ENCODE measurements at regions not wholly inside any gene's neighbourhood (a gene's known extent, or its start where the extent isn't known, plus 50 kb on each side); places are given as distances from the start of the nearest gene placed in this dataset.

GRCh38 chr2:219699440-219699821 lies 72.0 kb downstream of the SLC4A3 start:
- Histone ChIP-seq H4K5ac (ENCODE audit: insufficient read length, low read depth, low read length) (no peak overlapping the region), H2AK5ac (ENCODE audit: insufficient read length, low read length) (no peak overlapping the region), H3K14ac (ENCODE audit: insufficient read depth, low read length) (no peak overlapping the region), H3K27ac (ENCODE audit: insufficient read length, low read depth, low read length) (no peak overlapping the region), H2BK15ac (ENCODE audit: low read depth, low read length) (no peak overlapping the region), H2AFZ (ENCODE audit: low read length) (no peak overlapping the region), H2BK12ac (ENCODE audit: insufficient read length, low read depth, low read length) (no peak overlapping the region), H3K4me2 (ENCODE audit: insufficient read depth, insufficient read length, low read length) (no peak overlapping the region), H3K79me2 (ENCODE audit: insufficient read depth, low read length) (0 out of 2 replicates have a peak, but pooled peaks cover 2% of the 10 kb centered on the region), H2BK20ac (ENCODE audit: low read depth, low read length, poor library complexity, severe bottlenecking) (no peak overlapping the region), H3K27me3 (ENCODE audit: insufficient read depth, low read length) (no peaks in the 10 kb centered on the region), H2BK5ac (ENCODE audit: insufficient read length, low read length) (no peak overlapping the region), H4K20me1 (ENCODE audit: control insufficient read depth, insufficient read depth, insufficient read length) (no peaks in the 10 kb centered on the region), H3K18ac (ENCODE audit: insufficient read length, low read depth, low read length) (no peak overlapping the region), H3K56ac (ENCODE audit: insufficient read length, low read depth, low read length) (no peak overlapping the region), H3K9ac (ENCODE audit: extremely low read depth, insufficient read length, low read length) (no peak overlapping the region), H3T11ph (ENCODE audit: low read length) (no peak overlapping the region), H3K9me3 (ENCODE audit: control insufficient read depth, low read depth, low read length) (no peaks in the 10 kb centered on the region), H2BK120ac (ENCODE audit: low read depth, low read length, poor library complexity, severe bottlenecking) (no peak overlapping the region), H3K23me2 (ENCODE audit: insufficient read length, low read depth, low read length, poor library complexity, severe bottlenecking) (no peaks in the 10 kb centered on the region), H3K4ac (ENCODE audit: low read depth, low read length) (no peak overlapping the region), H4K8ac (replicated peaks; ENCODE audit: insufficient read length, low read depth, low read length) (no peak overlapping the region), H4K91ac (ENCODE audit: insufficient read length, low read depth, low read length) (no peak overlapping the region), H3K4me1 (ENCODE audit: insufficient read depth, low read length) (peaks cover 4% of the 10 kb centered on the region; the same call in 1 of the 2 replicates), H3K23ac (ENCODE audit: insufficient read length, low read depth, low read length) (no peak overlapping the region), H3K79me1 (ENCODE audit: insufficient read depth, low read depth, low read length, poor library complexity, severe bottlenecking) (no peaks in the 10 kb centered on the region)
- Mint-ChIP-seq H3K36me3 (ENCODE audit: insufficient read depth in 1 of 3, low read depth in 3 of 3) (no peaks in the 10 kb centered on the region), H3K4me1 (peaks cover 45 to 47% of the 10 kb centered on the region in 2 experiments), H3K4me3 (no peak overlapping the region), H3K27ac (no peak overlapping the region), H3K27me3 (ENCODE audit: low read depth) (peaks cover 18% of the 10 kb centered on the region), H3K9me3 (no peaks in the 10 kb centered on the region)
- no CpG with 5 or more reads among the region's 8 CpGs for WGBS (ENCODE audit: extremely low coverage, insufficient read length, low lambda C conversion rate)
- TF ChIP-seq, protein P1, sequence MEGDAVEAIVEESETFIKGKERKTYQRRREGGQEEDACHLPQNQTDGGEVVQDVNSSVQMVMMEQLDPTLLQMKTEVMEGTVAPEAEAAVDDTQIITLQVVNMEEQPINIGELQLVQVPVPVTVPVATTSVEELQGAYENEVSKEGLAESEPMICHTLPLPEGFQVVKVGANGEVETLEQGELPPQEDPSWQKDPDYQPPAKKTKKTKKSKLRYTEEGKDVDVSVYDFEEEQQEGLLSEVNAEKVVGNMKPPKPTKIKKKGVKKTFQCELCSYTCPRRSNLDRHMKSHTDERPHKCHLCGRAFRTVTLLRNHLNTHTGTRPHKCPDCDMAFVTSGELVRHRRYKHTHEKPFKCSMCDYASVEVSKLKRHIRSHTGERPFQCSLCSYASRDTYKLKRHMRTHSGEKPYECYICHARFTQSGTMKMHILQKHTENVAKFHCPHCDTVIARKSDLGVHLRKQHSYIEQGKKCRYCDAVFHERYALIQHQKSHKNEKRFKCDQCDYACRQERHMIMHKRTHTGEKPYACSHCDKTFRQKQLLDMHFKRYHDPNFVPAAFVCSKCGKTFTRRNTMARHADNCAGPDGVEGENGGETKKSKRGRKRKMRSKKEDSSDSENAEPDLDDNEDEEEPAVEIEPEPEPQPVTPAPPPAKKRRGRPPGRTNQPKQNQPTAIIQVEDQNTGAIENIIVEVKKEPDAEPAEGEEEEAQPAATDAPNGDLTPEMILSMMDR (conservative IDR thresholded peaks at IDR 0.05), result no peak
- DNase-seq, result no peak
